Thoracic aorta (tissue), 2 donors: ENCODE measurements at regions not wholly inside any gene's neighbourhood (a gene's known extent, or its start where the extent isn't known, plus 50 kb on each side); places are given as distances from the start of the nearest gene placed in this dataset.

ENCODE experiments used
- ATAC-seq: fragments of 150-250 bp; one replicate; pipeline ENCODE4 v1.8.0; 2017; ENCODE audit warnings: low read depth; ENCODE audit not compliant: insufficient number of reproducible peaks, low FRiP score
- DNase-seq: peaks from one replicate; pipeline ENCODE4 v3.0.0-alpha.2; 2020; ENCODE audit warnings: low spot score
- H3K27ac ChIP-seq, 2 donors: fragments of 200-600 bp; sonication (generic); 1 replicate in 1 of 2; 2 replicates in 1 of 2; pipeline ENCODE4 v1.5.1; 2016; ENCODE audit warnings: mild to moderate bottlenecking in 2 of 2, moderate library complexity in 2 of 2
- H3K27me3 ChIP-seq: fragments of 200-600 bp; sonication (generic); replicated peaks from 2 replicates; pipeline ENCODE4 v1.6.0; 2016; ENCODE audit warnings: mild to moderate bottlenecking; ENCODE audit not compliant: insufficient read depth
- H3K36me3 ChIP-seq: fragments of 200-600 bp; sonication (generic); one replicate; pipeline ENCODE4 v1.5.1; 2016
- H3K4me1 ChIP-seq, 2 donors: fragments of 200-600 bp; sonication (generic); 1 replicate in 1 of 2; 2 replicates in 1 of 2; pipeline versions ENCODE4 v1.5.1 to v1.6.0; 2016; ENCODE audit warnings: low read depth in 2 of 2, mild to moderate bottlenecking in 1 of 2; ENCODE audit not compliant: control insufficient read depth in 1 of 2
- H3K4me3 ChIP-seq: fragments of 200-600 bp; sonication (generic); 2 replicates; pipeline ENCODE4 v1.5.1; 2016; ENCODE audit warnings: mild to moderate bottlenecking
- H3K9me3 ChIP-seq: fragments of 200-600 bp; sonication (generic); 2 replicates; pipeline ENCODE4 v1.5.1; 2016
- CTCF ChIP-seq: fragments of 200-600 bp; sonication (generic); IDR thresholded peaks from one replicate; pipeline ENCODE4 v1.5.1; 2019; ENCODE audit warnings: antibody characterized with exemption

- Histone ChIP-seq H3K9me3 (no peaks in the 10 kb centered on the region), H3K4me3 (no peak overlapping the region), H3K27me3 (no peaks in the 10 kb centered on the region), H3K27ac (no peak overlapping the region), H3K36me3 (no peaks in the 10 kb centered on the region), H3K4me1 (no peaks in the 10 kb centered on the region)
- DNase-seq (no peak), ATAC-seq (no peak)
- no peak for TF ChIP-seq CTCF
Measured at GRCh38 chr13:34655554-34655953, 286.5 kb upstream of the NBEA start.

- H3K36me3 ChIP-seq, result no peaks in the 10 kb centered on the region
- ATAC-seq, result no peak
- H3K4me3 ChIP-seq, result no peak overlapping the region
- no peaks in the 10 kb centered on the region for H3K4me1 ChIP-seq
- no peaks in the 10 kb centered on the region for H3K27me3 ChIP-seq
- no peak for DNase-seq
- TF ChIP-seq CTCF, result no peak
- H3K9me3 ChIP-seq, result no peaks in the 10 kb centered on the region
- no peak overlapping the region for H3K27ac ChIP-seq
Measured at GRCh38 chr13:34657716-34658115, 284.4 kb upstream of the NBEA start.

- no peak overlapping the region for H3K4me3 ChIP-seq
- no peaks in the 10 kb centered on the region for H3K4me1 ChIP-seq
- H3K36me3 ChIP-seq, result no peaks in the 10 kb centered on the region
- ATAC-seq (no peak), DNase-seq (no peak)
- no peak overlapping the region for H3K27ac ChIP-seq
- H3K9me3 ChIP-seq, result no peaks in the 10 kb centered on the region
- no peaks in the 10 kb centered on the region for H3K27me3 ChIP-seq
- no peak for TF ChIP-seq CTCF
Measured at GRCh38 chr13:34667286-34668218, 274.5 kb upstream of the NBEA start.

GRCh38 chr13:34671137-34671536 is 270.9 kb upstream of the NBEA start:
- ATAC-seq (peak; percentile 18), DNase-seq (no peak)
- TF ChIP-seq CTCF, result no peak
- H3K27me3 ChIP-seq, result no peaks in the 10 kb centered on the region
- no peaks in the 10 kb centered on the region for H3K9me3 ChIP-seq
- H3K27ac ChIP-seq, result no peak overlapping the region
- no peaks in the 10 kb centered on the region for H3K4me1 ChIP-seq
- no peaks in the 10 kb centered on the region for H3K36me3 ChIP-seq
- H3K4me3 ChIP-seq, result no peak overlapping the region

- Histone ChIP-seq H3K4me3 (no peak overlapping the region), H3K4me1 (no peaks in the 10 kb centered on the region), H3K27me3 (no peaks in the 10 kb centered on the region), H3K9me3 (no peaks in the 10 kb centered on the region), H3K27ac (no peak overlapping the region), H3K36me3 (no peaks in the 10 kb centered on the region)
- TF ChIP-seq CTCF, result no peak
- ATAC-seq (no peak), DNase-seq (no peak)
Measured at GRCh38 chr13:34672631-34673030, 269.4 kb upstream of the NBEA start.
